Mesendoderm (in vitro differentiated cells): ENCODE measurements at regions not wholly inside any gene's neighbourhood (a gene's known extent, or its start where the extent isn't known, plus 50 kb on each side); places are given as distances from the start of the nearest gene placed in this dataset.

Source experiments
- DNase-seq: peaks from one replicate; pipeline ENCODE4 v3.0.0; 2013
- H2AK5ac ChIP-seq: 2 replicates; pipeline ENCODE4 v1.6.1; 2013; ENCODE audit warnings: low read length, inconsistent platforms
- H2BK120ac ChIP-seq: 2 replicates; pipeline ENCODE4 v1.6.1; 2013; ENCODE audit warnings: low read depth, mild to moderate bottlenecking, low read length, moderate library complexity, mixed read lengths
- H2BK15ac ChIP-seq: replicated peaks from 2 replicates; pipeline ENCODE4 v1.6.1; 2013; ENCODE audit warnings: low read depth, mild to moderate bottlenecking, moderate library complexity
- H2BK5ac ChIP-seq: 2 replicates; pipeline ENCODE4 v1.6.1; 2013; ENCODE audit warnings: low read length, inconsistent platforms
- H3K18ac ChIP-seq: 2 replicates; pipeline ENCODE4 v1.6.1; 2013; ENCODE audit warnings: mild to moderate bottlenecking, low read length, mixed read lengths
- H3K23ac ChIP-seq: one replicate; pipeline ENCODE4 v1.6.1; 2013; ENCODE audit warnings: low read length
- H3K27ac ChIP-seq: 2 replicates; pipeline ENCODE4 v1.5.1; 2013; ENCODE audit warnings: low read depth, mild to moderate bottlenecking, inconsistent platforms, low read length, moderate library complexity
- H3K27me3 ChIP-seq: 2 replicates; pipeline ENCODE4 v1.6.1; 2013; ENCODE audit warnings: low read length, control low read depth, mild to moderate bottlenecking, inconsistent platforms; ENCODE audit not compliant: insufficient read depth, poor library complexity
- H3K36me3 ChIP-seq: 2 replicates; pipeline ENCODE4 v1.6.1; 2013; ENCODE audit warnings: low read length, inconsistent platforms; ENCODE audit not compliant: control insufficient read depth, insufficient read depth
- H3K4ac ChIP-seq: one replicate; pipeline ENCODE4 v1.6.1; 2013; ENCODE audit warnings: low read depth, mild to moderate bottlenecking, low read length, moderate library complexity
- H3K4me1 ChIP-seq: 2 replicates; pipeline ENCODE4 v1.6.1; 2013; ENCODE audit warnings: low read depth, low read length, inconsistent platforms; ENCODE audit not compliant: control insufficient read depth
- H3K4me2 ChIP-seq: 2 replicates; pipeline ENCODE4 v1.6.1; 2013; ENCODE audit warnings: low read length
- H3K4me3 ChIP-seq: 2 replicates; pipeline ENCODE4 v1.5.1; 2013; ENCODE audit warnings: mild to moderate bottlenecking, low read length
- H3K56ac ChIP-seq: one replicate; pipeline ENCODE4 v1.6.1; 2013; ENCODE audit warnings: low read length
- H3K79me1 ChIP-seq: 2 replicates; pipeline ENCODE4 v1.6.1; 2013; ENCODE audit warnings: low read length, inconsistent platforms
- H3K79me2 ChIP-seq: 2 replicates; pipeline ENCODE4 v1.6.1; 2013; ENCODE audit warnings: mild to moderate bottlenecking, low read length; ENCODE audit not compliant: control insufficient read depth, insufficient read depth
- H3K9ac ChIP-seq: 2 replicates; pipeline ENCODE4 v1.6.1; 2013; ENCODE audit warnings: low read length, inconsistent platforms
- H4K5ac ChIP-seq: one replicate; pipeline ENCODE4 v1.6.1; 2013; ENCODE audit warnings: low read length
- H4K8ac ChIP-seq: one replicate; pipeline ENCODE4 v1.6.1; 2013; ENCODE audit warnings: low read depth, mild to moderate bottlenecking, control low read depth, low read length, moderate library complexity
- WGBS: extraction: QIAGEN DNeasy Blood & Tissue Kit; methylation state at CpG from one replicate; pipeline ENCODE4 v1.1.7; 2013; ENCODE audit warnings: low lambda C conversion rate, missing lambda C conversion rate; ENCODE audit not compliant: insufficient coverage; ENCODE audit errors: extremely low coverage; 5-methylcytosine and 5-hydroxymethylcytosine counted together

DNA sequence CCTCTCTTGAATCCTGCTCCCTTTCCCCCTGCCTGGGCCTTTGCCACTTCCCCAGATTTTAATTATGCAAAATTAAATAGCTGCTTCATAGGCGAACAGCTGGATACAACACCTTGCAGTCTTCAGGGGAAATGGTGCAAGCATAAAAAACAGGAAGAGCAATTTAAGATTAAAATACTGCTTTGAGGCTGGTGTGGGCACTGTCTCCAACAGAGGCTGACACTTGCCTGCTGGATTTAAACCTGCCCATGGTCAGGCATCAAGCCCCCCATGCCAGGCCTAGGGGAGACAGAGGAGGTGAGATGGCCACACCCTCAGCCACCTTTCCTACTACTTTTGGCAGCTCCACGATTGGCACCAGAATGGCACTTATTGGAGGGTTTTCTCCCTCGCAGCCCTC is 110.1 kb upstream of the DIO3 start:
- no peak overlapping the region for H3K56ac ChIP-seq
- no peak for DNase-seq
- no CpG with 5 or more reads among the region's 3 CpGs for WGBS
- H3K4me1 ChIP-seq = peaks cover 1% of the 10 kb centered on the region
- H3K79me2 ChIP-seq = no peaks in the 10 kb centered on the region
- no peak overlapping the region for H3K4me2 ChIP-seq
- H3K27ac ChIP-seq = no peak overlapping the region
- no peaks in the 10 kb centered on the region for H3K79me1 ChIP-seq
- H3K4me3 ChIP-seq = no peak overlapping the region
- no peaks in the 10 kb centered on the region for H3K36me3 ChIP-seq
- H3K9ac ChIP-seq = no peak overlapping the region
- H2BK15ac ChIP-seq = no peak overlapping the region
- H3K4ac ChIP-seq = no peak overlapping the region
- H3K27me3 ChIP-seq = no peaks in the 10 kb centered on the region
- H4K5ac ChIP-seq = no peak overlapping the region
- H3K18ac ChIP-seq = no peak overlapping the region
- no peak overlapping the region for H2BK120ac ChIP-seq
- H2AK5ac ChIP-seq = no peak overlapping the region
- H3K23ac ChIP-seq = no peak overlapping the region
- H4K8ac ChIP-seq = no peak overlapping the region
- H2BK5ac ChIP-seq = no peak overlapping the region

DNA sequence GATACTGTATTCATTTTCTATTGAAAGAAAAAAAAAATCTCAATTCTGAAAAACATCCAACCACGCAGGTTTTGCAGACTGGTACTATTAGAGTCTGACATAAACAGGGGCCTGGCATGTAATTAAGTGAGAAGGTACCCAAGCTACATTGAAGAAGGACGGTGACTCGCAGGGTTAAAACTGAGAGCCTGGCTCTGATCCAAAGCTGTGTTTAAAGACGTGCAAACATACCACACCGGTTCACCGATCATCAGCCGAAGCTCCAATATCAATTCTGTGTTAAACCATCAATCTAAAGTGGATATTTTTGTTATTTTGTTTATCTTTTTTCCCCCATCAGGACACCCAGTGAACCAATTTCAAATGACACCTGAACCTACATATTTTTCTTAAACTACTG is 108.1 kb upstream of the DIO3 start:
- Histone ChIP-seq H3K4me3 (no peak overlapping the region), H3K23ac (no peak overlapping the region), H3K4me1 (peaks cover 1% of the 10 kb centered on the region), H3K4me2 (no peak overlapping the region), H3K56ac (no peak overlapping the region), H4K5ac (no peak overlapping the region), H3K18ac (no peak overlapping the region), H3K27me3 (peaks cover 2% of the 10 kb centered on the region), H3K36me3 (no peaks in the 10 kb centered on the region), H2BK15ac (no peak overlapping the region), H3K27ac (no peak overlapping the region), H3K79me2 (no peaks in the 10 kb centered on the region), H4K8ac (no peak overlapping the region), H2BK120ac (no peak overlapping the region), H2BK5ac (no peak overlapping the region), H3K9ac (no peak overlapping the region), H3K4ac (no peak overlapping the region), H2AK5ac (no peak overlapping the region), H3K79me1 (no peaks in the 10 kb centered on the region)
- no peak for DNase-seq
- WGBS = no CpG with 5 or more reads among the region's 7 CpGs

DNA sequence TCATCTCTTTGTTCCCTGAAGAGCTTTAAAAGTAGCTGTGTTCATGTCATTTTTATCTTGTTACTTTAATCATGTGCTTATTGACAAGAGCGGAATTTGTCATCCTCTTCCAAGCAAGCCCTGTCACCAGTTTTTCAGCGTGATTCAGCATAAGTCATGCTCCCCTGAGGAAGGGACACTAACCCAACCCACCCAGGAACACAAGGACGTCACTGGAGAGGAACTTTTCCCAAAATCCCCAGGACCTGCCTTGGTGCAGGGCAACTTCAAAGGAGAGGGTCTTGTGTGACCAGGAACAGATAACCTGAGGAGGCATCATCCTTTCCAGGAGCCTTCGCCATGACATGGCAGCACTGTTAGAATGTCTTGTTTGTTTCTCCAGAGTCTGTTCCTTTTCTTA is 107.1 kb upstream of the DIO3 start:
- no peak overlapping the region for H2BK5ac ChIP-seq
- peaks cover 2% of the 10 kb centered on the region for H3K27me3 ChIP-seq
- H3K4me3 ChIP-seq = no peak overlapping the region
- H2AK5ac ChIP-seq = no peak overlapping the region
- H3K23ac ChIP-seq = no peak overlapping the region
- no peak overlapping the region for H4K5ac ChIP-seq
- no peak overlapping the region for H3K9ac ChIP-seq
- H3K79me2 ChIP-seq = no peaks in the 10 kb centered on the region
- no peak for DNase-seq
- H3K79me1 ChIP-seq = no peaks in the 10 kb centered on the region
- no peak overlapping the region for H4K8ac ChIP-seq
- H3K27ac ChIP-seq = no peak overlapping the region
- no CpG with 5 or more reads among the region's 4 CpGs for WGBS
- H2BK15ac ChIP-seq = no peak overlapping the region
- peaks cover 1% of the 10 kb centered on the region for H3K4me1 ChIP-seq
- H2BK120ac ChIP-seq = no peak overlapping the region
- no peak overlapping the region for H3K18ac ChIP-seq
- H3K4me2 ChIP-seq = no peak overlapping the region
- H3K56ac ChIP-seq = no peak overlapping the region
- no peak overlapping the region for H3K4ac ChIP-seq
- H3K36me3 ChIP-seq = no peaks in the 10 kb centered on the region

DNA sequence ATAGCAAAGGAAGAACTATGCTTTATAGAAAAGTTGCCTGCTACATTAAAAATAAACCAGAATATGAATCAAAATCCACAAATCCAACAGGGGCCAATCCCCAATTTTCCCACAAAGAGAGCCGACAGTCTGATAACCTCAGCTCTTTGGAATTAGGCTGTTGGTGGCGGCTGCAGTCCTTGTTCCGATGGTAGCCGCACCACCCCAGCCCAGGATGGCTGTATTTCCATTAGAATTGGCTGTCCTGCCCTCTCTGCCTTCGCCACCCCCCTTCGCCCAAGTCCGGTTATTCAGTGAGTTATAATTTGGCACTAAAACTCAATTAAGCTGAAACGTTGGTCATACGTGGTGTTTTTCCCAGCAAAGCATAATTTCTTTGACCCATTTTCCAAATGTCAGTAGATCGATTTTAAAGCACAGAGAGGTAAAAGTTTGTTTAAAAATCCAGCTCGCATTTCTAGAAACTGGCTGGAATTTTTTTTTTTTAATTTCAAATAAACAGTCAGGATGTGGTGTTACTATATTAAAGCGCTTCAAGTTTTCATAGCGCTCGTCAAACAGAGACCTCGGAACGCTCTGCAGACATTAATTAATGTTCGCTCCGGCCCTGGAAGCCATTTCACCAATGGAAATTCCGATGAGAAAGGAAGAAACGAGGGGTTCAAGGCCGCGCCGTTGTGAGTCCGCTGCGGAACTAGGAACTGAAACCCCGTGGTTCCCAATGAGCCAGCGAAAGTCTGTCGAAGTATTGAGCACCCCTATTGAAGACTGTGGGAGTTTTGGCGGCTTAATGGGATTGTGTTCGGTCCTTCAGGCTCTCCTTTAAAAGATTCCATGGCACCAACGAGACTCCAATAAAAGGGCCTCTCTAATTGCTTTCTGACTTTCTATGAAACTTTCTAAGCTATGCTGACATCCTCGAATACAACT is 104.8 kb upstream of the DIO3 start:
- Histone ChIP-seq H3K27me3 (peaks cover 2% of the 10 kb centered on the region), H3K4me3 (no peak overlapping the region), H2BK15ac (no peak overlapping the region), H3K79me1 (no peaks in the 10 kb centered on the region), H3K23ac (no peak overlapping the region), H3K56ac (peak overlapping the region; percentile 74), H3K4me1 (peaks cover 7% of the 10 kb centered on the region), H3K79me2 (no peaks in the 10 kb centered on the region), H3K27ac (no peak overlapping the region), H3K9ac (peak overlapping the region; percentile 51), H4K8ac (peak overlapping the region; percentile 97), H3K4me2 (peak overlapping the region; percentile 52), H3K18ac (peak overlapping the region; percentile 99), H3K36me3 (no peaks in the 10 kb centered on the region), H2BK120ac (peak overlapping the region; percentile 16), H2AK5ac (no peak overlapping the region), H3K4ac (no peak overlapping the region), H2BK5ac (no peak overlapping the region), H4K5ac (no peak overlapping the region)
- peak; percentile 73 for DNase-seq
- WGBS = no CpG with 5 or more reads among the region's 32 CpGs

DNA sequence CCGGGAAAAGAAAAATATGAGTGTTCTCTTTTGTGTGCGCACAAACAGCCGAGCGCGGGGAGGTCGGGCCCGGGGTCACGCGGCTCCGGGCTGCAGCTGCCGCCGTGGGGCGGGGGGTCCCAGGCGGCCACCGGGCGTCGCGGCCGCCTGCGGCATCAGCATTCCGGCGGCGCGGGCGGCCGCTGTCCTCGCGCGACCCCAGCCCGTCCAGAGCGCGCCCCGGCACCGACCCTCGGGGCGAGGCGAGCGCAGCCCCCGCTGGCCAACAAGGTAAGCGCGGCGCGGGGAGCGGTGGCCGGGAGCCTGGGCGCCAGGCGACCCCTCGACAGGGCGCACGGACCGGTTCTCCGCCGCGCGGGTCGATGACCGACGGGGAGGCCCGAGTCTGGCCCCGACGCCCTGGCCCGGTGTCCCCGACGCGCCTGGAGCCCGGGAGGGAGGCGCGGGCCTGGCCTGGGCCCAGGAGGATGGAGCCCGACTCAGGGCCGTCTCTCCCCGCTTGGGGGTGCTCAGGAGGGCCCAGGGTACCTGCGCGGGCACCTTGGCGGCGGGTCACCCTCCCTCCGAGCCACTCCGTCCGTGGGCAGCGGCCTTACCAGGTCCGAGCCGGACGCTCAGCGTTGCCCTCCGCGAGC is 103.9 kb upstream of the DIO3 start:
- no peak overlapping the region for H2BK5ac ChIP-seq
- H2BK120ac ChIP-seq = peak overlapping the region; percentile 4
- no peaks in the 10 kb centered on the region for H3K79me2 ChIP-seq
- peak overlapping the region; percentile 98 for H3K4ac ChIP-seq
- H2BK15ac ChIP-seq = no peak overlapping the region
- H3K4me3 ChIP-seq = no peak overlapping the region
- H3K79me1 ChIP-seq = no peaks in the 10 kb centered on the region
- peak overlapping the region; percentile 99 for H3K18ac ChIP-seq
- H3K4me1 ChIP-seq = peaks cover 7% of the 10 kb centered on the region
- no peak overlapping the region for H3K4me2 ChIP-seq
- no peak for DNase-seq
- peak overlapping the region; percentile 70 for H3K9ac ChIP-seq
- H3K27me3 ChIP-seq = peaks cover 2% of the 10 kb centered on the region
- H3K56ac ChIP-seq = peak overlapping the region; percentile 88
- H4K8ac ChIP-seq = peak overlapping the region; percentile 97
- no peaks in the 10 kb centered on the region for H3K36me3 ChIP-seq
- H4K5ac ChIP-seq = no peak overlapping the region
- H2AK5ac ChIP-seq = no peak overlapping the region
- peak overlapping the region; percentile 1 for H3K27ac ChIP-seq
- WGBS = no CpG with 5 or more reads among the region's 85 CpGs
- H3K23ac ChIP-seq = no peak overlapping the region
